MM.1S (cell line): ENCODE measurements at regions not wholly inside any gene's neighbourhood (a gene's known extent, or its start where the extent isn't known, plus 50 kb on each side); places are given as distances from the start of the nearest gene placed in this dataset.

ENCODE experiments used
- DNase-seq: peaks from one replicate; pipeline ENCODE4 v3.0.0-alpha.2; 2015
- H2AFZ ChIP-seq: fragments of 300-600 bp; sonication (generic); 2 replicates; pipeline ENCODE4 v1.6.0; 2016; ENCODE audit warnings: antibody characterized with exemption, low read length
- H3F3A ChIP-seq: fragments of 300-600 bp; sonication (generic); 2 replicates; pipeline ENCODE4 v1.6.1; 2016; ENCODE audit warnings: mild to moderate bottlenecking, antibody characterized with exemption, low read length, moderate library complexity, mixed read lengths; ENCODE audit not compliant: insufficient read depth
- H3K27ac ChIP-seq: fragments of 300-600 bp; sonication (generic); 2 replicates; pipeline ENCODE4 v1.5.1; 2016; ENCODE audit warnings: mild to moderate bottlenecking, low read length
- H3K27me3 ChIP-seq: fragments of 300-600 bp; sonication (generic); replicated peaks from 2 replicates; pipeline ENCODE4 v1.6.0; 2016; ENCODE audit warnings: low read length; ENCODE audit not compliant: insufficient read depth
- H3K36me3 ChIP-seq: fragments of 300-600 bp; sonication (generic); replicated peaks from 2 replicates; pipeline ENCODE4 v1.6.1; 2016; ENCODE audit warnings: mild to moderate bottlenecking, low read length, mixed read lengths; ENCODE audit not compliant: insufficient read depth
- H3K4me1 ChIP-seq: fragments of 300-600 bp; sonication (generic); 2 replicates; pipeline ENCODE4 v1.6.1; 2016; ENCODE audit warnings: low read length, mixed read lengths
- H3K4me2 ChIP-seq: fragments of 300-600 bp; sonication (generic); 2 replicates; pipeline ENCODE4 v1.6.0; 2016; ENCODE audit warnings: low read depth, low read length
- H3K4me3 ChIP-seq: fragments of 300-600 bp; sonication (generic); 2 replicates; pipeline ENCODE4 v1.5.1; 2016; ENCODE audit warnings: low read length, mixed read lengths
- H3K79me2 ChIP-seq: fragments of 300-600 bp; sonication (generic); 2 replicates; pipeline ENCODE4 v1.6.1; 2016; ENCODE audit warnings: mixed run types, low read length, mixed read lengths
- H3K9ac ChIP-seq: fragments of 300-600 bp; sonication (generic); 2 replicates; pipeline ENCODE4 v1.6.1; 2016; ENCODE audit warnings: low read length, mixed read lengths
- H3K9me2 ChIP-seq: fragments of 300-600 bp; sonication (generic); replicated peaks from 2 replicates; pipeline ENCODE4 v1.6.1; 2016; ENCODE audit warnings: mild to moderate bottlenecking, low read length, mixed read lengths; ENCODE audit not compliant: insufficient read depth
- H3K9me3 ChIP-seq: fragments of 300-600 bp; sonication (generic); replicated peaks from 2 replicates; pipeline ENCODE4 v1.6.1; 2016; ENCODE audit warnings: mild to moderate bottlenecking, low read length, mixed read lengths; ENCODE audit not compliant: insufficient read depth
- H4K20me1 ChIP-seq: fragments of 300-600 bp; sonication (generic); 2 replicates; pipeline ENCODE4 v1.6.1; 2016; ENCODE audit warnings: mild to moderate bottlenecking, low read length, moderate library complexity, mixed read lengths; ENCODE audit not compliant: insufficient read depth
- CTCF ChIP-seq: fragments of 300-600 bp; sonication (generic); IDR thresholded peaks from 2 replicates; pipeline ENCODE4 v1.5.1; 2016; ENCODE audit warnings: antibody characterized with exemption, low read length, mixed read lengths
- EZH2 ChIP-seq: fragments of 300-600 bp; sonication (generic); optimal IDR thresholded peaks from 2 replicates; pipeline ENCODE3; 2017; ENCODE audit warnings: low read depth, mild to moderate bottlenecking, antibody characterized with exemption, low read length, mixed read lengths
- EZH2phosphoT487 ChIP-seq: fragments of 300-600 bp; sonication (generic); IDR thresholded peaks from 2 replicates; pipeline ENCODE4 v1.6.1; 2018; ENCODE audit warnings: antibody characterized with exemption, low read length

- no peak for DNase-seq
- no peak for TF ChIP-seq EZH2
- TF ChIP-seq CTCF: no peak
- no peak for TF ChIP-seq EZH2phosphoT487
- Histone ChIP-seq H3K9me2 (no peaks in the 10 kb centered on the region), H3K9me3 (no peaks in the 10 kb centered on the region), H3K4me3 (no peak overlapping the region), H4K20me1 (no peaks in the 10 kb centered on the region), H3K9ac (no peak overlapping the region), H2AFZ (no peak overlapping the region), H3F3A (no peaks in the 10 kb centered on the region), H3K4me2 (no peak overlapping the region), H3K36me3 (no peaks in the 10 kb centered on the region), H3K4me1 (no peaks in the 10 kb centered on the region), H3K27ac (no peak overlapping the region), H3K27me3 (no peaks in the 10 kb centered on the region), H3K79me2 (no peaks in the 10 kb centered on the region)
These were observed 378.3 kb downstream of the FAM181B start for GRCh38 chr11:82355313-82355823.

GRCh38 chr11:82326853-82327252 lies 406.8 kb downstream of the FAM181B start:
- no peak for DNase-seq

GRCh38 chr11:82321206-82321605 lies 412.5 kb downstream of the FAM181B start:
- Histone ChIP-seq H3K36me3 (no peaks in the 10 kb centered on the region), H3K27me3 (no peaks in the 10 kb centered on the region), H3K27ac (no peak overlapping the region), H3F3A (no peaks in the 10 kb centered on the region), H2AFZ (no peak overlapping the region), H3K4me3 (no peak overlapping the region), H4K20me1 (no peaks in the 10 kb centered on the region), H3K79me2 (no peaks in the 10 kb centered on the region), H3K9me2 (no peaks in the 10 kb centered on the region), H3K9me3 (no peaks in the 10 kb centered on the region), H3K9ac (no peak overlapping the region), H3K4me1 (no peaks in the 10 kb centered on the region), H3K4me2 (no peak overlapping the region)
- DNase-seq: no peak
- TF ChIP-seq EZH2 (no peak), EZH2phosphoT487 (no peak), CTCF (no peak)

More at GRCh38 chr11:82326853-82327252, 406.8 kb downstream of the FAM181B start:
- Histone ChIP-seq H3K27ac (no peak overlapping the region), H3K36me3 (no peaks in the 10 kb centered on the region), H3K27me3 (no peaks in the 10 kb centered on the region), H3K9me2 (no peaks in the 10 kb centered on the region), H3K9ac (no peak overlapping the region), H3K4me3 (no peak overlapping the region), H4K20me1 (no peaks in the 10 kb centered on the region), H3K4me1 (no peaks in the 10 kb centered on the region), H3K4me2 (no peak overlapping the region), H3K79me2 (no peaks in the 10 kb centered on the region), H2AFZ (no peak overlapping the region), H3F3A (no peaks in the 10 kb centered on the region), H3K9me3 (no peaks in the 10 kb centered on the region)
- TF ChIP-seq EZH2phosphoT487 (no peak), CTCF (no peak)
